ENCODE measurements at regions not wholly inside any gene's neighbourhood (a gene's known extent, or its start where the extent isn't known, plus 50 kb on each side); places are given as distances from the start of the nearest gene placed in this dataset.

DNA sequence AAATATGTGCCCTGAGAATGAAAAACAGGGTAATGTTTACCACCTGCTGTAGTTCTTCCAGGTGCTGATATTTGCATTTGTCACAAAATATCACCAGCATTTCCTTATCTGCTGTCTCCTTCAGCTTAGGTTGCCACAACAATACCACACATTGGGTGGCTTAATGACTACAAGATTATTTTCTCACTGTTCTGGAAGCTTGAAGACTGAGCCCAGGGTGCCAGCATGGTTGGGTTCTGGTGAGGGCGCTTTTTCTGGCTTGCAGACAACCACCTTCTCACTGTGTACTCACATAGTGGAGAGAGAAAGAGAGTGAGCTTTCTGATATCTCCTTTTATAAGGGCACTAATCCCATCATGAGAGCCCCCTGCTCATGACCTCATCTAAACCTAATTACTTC lies 407.5 kb upstream of the RGPD4 start:
- no peaks in the 10 kb centered on the region for H3K36me3 ChIP-seq (ENCODE audit: insufficient read depth)
- peaks cover 11% of the 10 kb centered on the region for H3K4me1 ChIP-seq (ENCODE audit: low read depth, poor library complexity, severe bottlenecking)
- TF ChIP-seq, protein P1, sequence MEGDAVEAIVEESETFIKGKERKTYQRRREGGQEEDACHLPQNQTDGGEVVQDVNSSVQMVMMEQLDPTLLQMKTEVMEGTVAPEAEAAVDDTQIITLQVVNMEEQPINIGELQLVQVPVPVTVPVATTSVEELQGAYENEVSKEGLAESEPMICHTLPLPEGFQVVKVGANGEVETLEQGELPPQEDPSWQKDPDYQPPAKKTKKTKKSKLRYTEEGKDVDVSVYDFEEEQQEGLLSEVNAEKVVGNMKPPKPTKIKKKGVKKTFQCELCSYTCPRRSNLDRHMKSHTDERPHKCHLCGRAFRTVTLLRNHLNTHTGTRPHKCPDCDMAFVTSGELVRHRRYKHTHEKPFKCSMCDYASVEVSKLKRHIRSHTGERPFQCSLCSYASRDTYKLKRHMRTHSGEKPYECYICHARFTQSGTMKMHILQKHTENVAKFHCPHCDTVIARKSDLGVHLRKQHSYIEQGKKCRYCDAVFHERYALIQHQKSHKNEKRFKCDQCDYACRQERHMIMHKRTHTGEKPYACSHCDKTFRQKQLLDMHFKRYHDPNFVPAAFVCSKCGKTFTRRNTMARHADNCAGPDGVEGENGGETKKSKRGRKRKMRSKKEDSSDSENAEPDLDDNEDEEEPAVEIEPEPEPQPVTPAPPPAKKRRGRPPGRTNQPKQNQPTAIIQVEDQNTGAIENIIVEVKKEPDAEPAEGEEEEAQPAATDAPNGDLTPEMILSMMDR (conservative IDR thresholded peaks at IDR 0.05; ENCODE audit: low read depth, low read length), result no peak
- H3K27ac ChIP-seq, result no peak overlapping the region
- H4K20me1 ChIP-seq (ENCODE audit: insufficient read depth), result no peaks in the 10 kb centered on the region
- no peak overlapping the region for H3K4me2 ChIP-seq
- H2AFZ ChIP-seq (ENCODE audit: low read depth), result no peak overlapping the region; the same call in 1 of the 2 replicates
- no peak overlapping the region for H3K4me3 ChIP-seq (IDR thresholded peaks at IDR 0.05; ENCODE audit: insufficient read depth, low read depth, low read length)
- H3K9ac ChIP-seq, result no peak overlapping the region
- H3K27me3 ChIP-seq (ENCODE audit: insufficient read depth, low read depth), result no peaks in the 10 kb centered on the region
- no peaks in the 10 kb centered on the region for H3K79me2 ChIP-seq (ENCODE audit: insufficient read depth, low read depth)

DNA sequence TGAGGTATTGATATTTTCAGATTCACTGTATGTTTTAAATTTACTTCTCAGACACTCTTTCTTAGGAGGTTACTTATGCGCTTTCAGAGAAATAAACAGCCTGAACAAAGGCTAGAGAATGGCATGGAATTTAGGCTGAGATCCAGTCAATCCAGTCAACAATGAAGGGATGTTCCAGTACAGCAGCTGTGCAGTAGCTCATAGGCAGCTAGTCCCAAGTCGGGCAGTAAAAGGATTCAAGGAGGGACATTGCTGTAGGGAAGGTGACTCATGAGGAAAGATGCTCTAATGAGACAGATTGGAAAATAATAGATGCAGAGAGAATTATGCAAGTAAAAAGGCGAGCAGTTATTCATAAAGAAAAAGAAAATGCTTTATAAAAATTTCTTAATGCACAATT lies 397.9 kb upstream of the RGPD4 start:
- Histone ChIP-seq H3K79me2 (ENCODE audit: insufficient read depth, low read depth) (no peaks in the 10 kb centered on the region), H3K27me3 (ENCODE audit: insufficient read depth, low read depth) (no peaks in the 10 kb centered on the region), H4K20me1 (ENCODE audit: insufficient read depth) (no peaks in the 10 kb centered on the region), H3K27ac (no peak overlapping the region), H3K36me3 (ENCODE audit: insufficient read depth) (no peaks in the 10 kb centered on the region), H3K4me2 (no peak overlapping the region), H2AFZ (ENCODE audit: low read depth) (no peak overlapping the region), H3K4me1 (ENCODE audit: low read depth, poor library complexity, severe bottlenecking) (no peaks in the 10 kb centered on the region), H3K4me3 (IDR thresholded peaks at IDR 0.05; ENCODE audit: insufficient read depth, low read depth, low read length) (no peak overlapping the region), H3K9ac (no peak overlapping the region)
- TF ChIP-seq, protein P1 (conservative IDR thresholded peaks at IDR 0.05; ENCODE audit: low read depth, low read length), result no peak

DNA sequence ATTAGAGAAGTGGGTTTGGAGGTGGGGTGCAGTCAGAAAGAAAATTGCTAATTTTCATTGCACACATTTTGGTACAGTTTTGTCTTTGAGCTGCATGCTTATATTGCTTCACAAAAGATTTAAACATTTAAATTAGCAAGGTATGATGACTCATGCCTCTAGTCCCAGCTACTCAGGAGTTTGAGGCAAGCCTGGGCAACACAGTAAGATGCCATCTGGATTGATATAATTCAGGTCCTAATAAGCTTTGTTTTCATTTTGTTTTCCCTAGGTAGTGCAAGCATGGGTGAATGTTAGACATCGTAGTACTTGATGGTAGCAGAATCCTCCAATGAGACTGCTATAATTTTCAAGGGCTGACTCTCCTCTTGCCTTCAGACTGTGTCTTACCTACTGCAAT lies 396.7 kb upstream of the RGPD4 start:
- Histone ChIP-seq H3K36me3 (ENCODE audit: insufficient read depth) (no peaks in the 10 kb centered on the region), H2AFZ (ENCODE audit: low read depth) (no peak overlapping the region), H3K27me3 (ENCODE audit: insufficient read depth, low read depth) (no peaks in the 10 kb centered on the region), H3K27ac (no peak overlapping the region), H3K4me1 (ENCODE audit: low read depth, poor library complexity, severe bottlenecking) (no peaks in the 10 kb centered on the region), H3K9ac (no peak overlapping the region), H3K4me3 (IDR thresholded peaks at IDR 0.05; ENCODE audit: insufficient read depth, low read depth, low read length) (no peak overlapping the region), H4K20me1 (ENCODE audit: insufficient read depth) (no peaks in the 10 kb centered on the region), H3K79me2 (ENCODE audit: insufficient read depth, low read depth) (no peaks in the 10 kb centered on the region), H3K4me2 (no peak overlapping the region)
- TF ChIP-seq, protein P1 (conservative IDR thresholded peaks at IDR 0.05; ENCODE audit: low read depth, low read length), result no peak

DNA sequence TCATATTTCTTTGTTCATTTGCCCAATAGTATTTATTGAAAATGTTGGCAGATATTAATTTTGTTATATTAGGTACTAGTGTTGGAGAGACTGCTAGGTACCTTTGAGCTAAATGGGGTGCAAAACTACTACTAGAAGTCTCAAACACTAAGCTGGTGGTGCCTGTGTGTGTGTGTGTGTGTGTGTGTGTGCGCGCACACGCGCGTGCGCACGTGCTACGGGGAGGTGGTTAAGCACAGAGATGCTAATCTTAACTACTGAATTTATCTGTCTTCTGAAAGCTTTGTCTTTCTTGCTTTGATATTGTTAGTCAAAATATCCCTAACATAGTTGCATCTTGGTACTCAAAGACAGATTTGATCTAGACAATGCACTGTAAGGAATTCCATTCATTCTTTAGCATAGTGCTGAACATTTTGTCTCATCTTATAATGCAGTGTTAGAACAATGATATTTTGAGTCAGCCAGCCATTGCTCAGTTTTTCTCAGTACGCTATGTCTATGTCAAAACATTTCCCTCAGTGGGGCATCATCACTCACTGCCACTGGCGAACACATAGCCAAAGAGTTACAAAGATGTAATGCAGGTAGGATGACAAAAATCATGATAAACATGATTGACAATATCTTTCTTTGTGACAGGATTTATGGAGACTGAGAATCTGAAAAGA lies 396.0 kb upstream of the RGPD4 start:
- H3K9ac ChIP-seq, result no peak overlapping the region
- H2AFZ ChIP-seq (ENCODE audit: low read depth), result no peak overlapping the region

More for the DNA sequence above, 396.0 kb upstream of the RGPD4 start:
- no peaks in the 10 kb centered on the region for H3K36me3 ChIP-seq (ENCODE audit: insufficient read depth)
- H3K27ac ChIP-seq, result no peak overlapping the region
- TF ChIP-seq, protein P1 (conservative IDR thresholded peaks at IDR 0.05; ENCODE audit: low read depth, low read length), result no peak
- no peaks in the 10 kb centered on the region for H3K4me1 ChIP-seq (ENCODE audit: low read depth, poor library complexity, severe bottlenecking)
- H4K20me1 ChIP-seq (ENCODE audit: insufficient read depth), result no peaks in the 10 kb centered on the region
- H3K4me3 ChIP-seq (IDR thresholded peaks at IDR 0.05; ENCODE audit: insufficient read depth, low read depth, low read length), result no peak overlapping the region
- no peaks in the 10 kb centered on the region for H3K79me2 ChIP-seq (ENCODE audit: insufficient read depth, low read depth)
- H3K27me3 ChIP-seq (ENCODE audit: insufficient read depth, low read depth), result no peaks in the 10 kb centered on the region
- H3K4me2 ChIP-seq, result no peak overlapping the region
